Neural progenitor cell (in vitro differentiated cells): ENCODE measurements at regions not wholly inside any gene's neighbourhood (a gene's known extent, or its start where the extent isn't known, plus 50 kb on each side); places are given as distances from the start of the nearest gene placed in this dataset.

Source experiments
- DNase-seq: peaks from one replicate; pipeline ENCODE4 v3.0.0-alpha.2; 2016; ENCODE audit warnings: low spot score
- H2AFZ ChIP-seq: fragments of 200-600 bp; sonication (generic); replicated peaks from 2 replicates; pipeline ENCODE4 v1.6.1; 2016; ENCODE audit warnings: antibody characterized with exemption
- H3F3A ChIP-seq: fragments of 200-600 bp; sonication (generic); 2 replicates; pipeline ENCODE4 v1.6.1; 2016; ENCODE audit warnings: antibody characterized with exemption, low read depth
- H3K27ac ChIP-seq: fragments of 200-600 bp; sonication (generic); 2 replicates; pipeline ENCODE4 v1.5.1; 2016; ENCODE audit warnings: mild to moderate bottlenecking
- H3K27me3 ChIP-seq: fragments of 200-600 bp; sonication (generic); 2 replicates; pipeline ENCODE4 v1.6.1; 2016; ENCODE audit warnings: mild to moderate bottlenecking, moderate library complexity
- H3K36me3 ChIP-seq: fragments of 200-600 bp; sonication (generic); 2 replicates; pipeline ENCODE4 v1.5.1; 2016
- H3K4me1 ChIP-seq: fragments of 200-600 bp; sonication (generic); 2 replicates; pipeline ENCODE4 v1.6.1; 2016; ENCODE audit warnings: mixed run types
- H3K4me2 ChIP-seq: fragments of 200-600 bp; sonication (generic); 2 replicates; pipeline ENCODE4 v1.6.1; 2016
- H3K4me3 ChIP-seq: fragments of 200-600 bp; sonication (generic); 2 replicates; pipeline ENCODE4 v1.5.1; 2016
- H3K79me2 ChIP-seq: fragments of 200-600 bp; sonication (generic); 2 replicates; pipeline ENCODE4 v1.6.1; 2016; ENCODE audit warnings: low read depth
- H3K9ac ChIP-seq: fragments of 200-600 bp; sonication (generic); 2 replicates; pipeline ENCODE4 v1.6.1; 2016
- H3K9me3 ChIP-seq: fragments of 200-600 bp; sonication (generic); 2 replicates; pipeline ENCODE4 v1.5.1; 2016; ENCODE audit warnings: low read depth
- H4K20me1 ChIP-seq: fragments of 200-600 bp; sonication (generic); 2 replicates; pipeline ENCODE4 v1.6.1; 2016; ENCODE audit warnings: low read depth
- H3K27ac Mint-ChIP-seq: 3 replicates; pipeline ENCODE4 v1.8.0; 2021; ENCODE audit warnings: mixed read lengths
- H3K27me3 Mint-ChIP-seq: 2 replicates; pipeline ENCODE4 v1.8.0; 2022; ENCODE audit warnings: low read depth, mild to moderate bottlenecking, inconsistent platforms, moderate library complexity, mixed read lengths; ENCODE audit not compliant: insufficient read depth
- H3K36me3 Mint-ChIP-seq: 3 replicates; pipeline ENCODE4 v1.8.0; 2021; ENCODE audit warnings: mixed read lengths
- H3K4me1 Mint-ChIP-seq: 3 replicates; pipeline ENCODE4 v1.8.0; 2021; ENCODE audit warnings: mixed read lengths
- H3K4me3 Mint-ChIP-seq: 3 replicates; pipeline ENCODE4 v1.8.0; 2021; ENCODE audit warnings: mild to moderate bottlenecking, moderate library complexity, mixed read lengths
- H3K9me3 Mint-ChIP-seq: 3 replicates; pipeline ENCODE4 v1.8.0; 2020; ENCODE audit warnings: mixed read lengths
- CTCF ChIP-seq: fragments of 200-600 bp; sonication (generic); IDR thresholded peaks from 2 replicates; pipeline ENCODE4 v1.5.1; 2017; ENCODE audit warnings: antibody characterized with exemption, mild to moderate bottlenecking
- EZH2 ChIP-seq: fragments of 200-600 bp; sonication (generic); IDR thresholded peaks from 2 replicates; pipeline ENCODE4 v1.6.1; 2017; ENCODE audit warnings: antibody characterized with exemption, mild to moderate bottlenecking, moderate library complexity
- EZH2phosphoT487 ChIP-seq: fragments of 200-600 bp; sonication (generic); IDR thresholded peaks from 2 replicates; pipeline ENCODE4 v1.6.1; 2017; ENCODE audit warnings: antibody characterized with exemption

GRCh38 chr16:49970797-49971431 lies 54.1 kb upstream of the CNEP1R1 start:
- Histone ChIP-seq H3K36me3 (no peaks in the 10 kb centered on the region), H4K20me1 (no peaks in the 10 kb centered on the region), H3K27me3 (no peaks in the 10 kb centered on the region), H3F3A (no peaks in the 10 kb centered on the region), H3K9me3 (no peaks in the 10 kb centered on the region), H3K79me2 (no peaks in the 10 kb centered on the region), H3K9ac (no peak overlapping the region), H3K27ac (no peak overlapping the region), H3K4me1 (no peaks in the 10 kb centered on the region), H2AFZ (no peak overlapping the region), H3K4me2 (no peak overlapping the region), H3K4me3 (no peak overlapping the region)
- Mint-ChIP-seq H3K27ac (no peak overlapping the region), H3K36me3 (no peaks in the 10 kb centered on the region), H3K9me3 (no peaks in the 10 kb centered on the region), H3K4me3 (no peak overlapping the region), H3K4me1 (peaks cover 16% of the 10 kb centered on the region), H3K27me3 (peaks cover 8% of the 10 kb centered on the region)
- no peak for DNase-seq
- TF ChIP-seq EZH2 (no peak), CTCF (no peak), EZH2phosphoT487 (no peak)

- H3K4me3 Mint-ChIP-seq: no peak overlapping the region
- Histone ChIP-seq H3K27ac (no peak overlapping the region), H3K36me3 (no peaks in the 10 kb centered on the region), H4K20me1 (no peaks in the 10 kb centered on the region), H3K27me3 (no peaks in the 10 kb centered on the region), H2AFZ (no peak overlapping the region), H3K4me2 (no peak overlapping the region), H3K79me2 (no peaks in the 10 kb centered on the region), H3K9ac (no peak overlapping the region), H3F3A (no peaks in the 10 kb centered on the region), H3K4me3 (no peak overlapping the region), H3K9me3 (no peaks in the 10 kb centered on the region), H3K4me1 (no peaks in the 10 kb centered on the region)
- no peak overlapping the region for H3K27ac Mint-ChIP-seq
- H3K4me1 Mint-ChIP-seq: peaks cover 13% of the 10 kb centered on the region
- no peak for DNase-seq
- H3K27me3 Mint-ChIP-seq: peaks cover 5% of the 10 kb centered on the region
- no peaks in the 10 kb centered on the region for H3K36me3 Mint-ChIP-seq
- TF ChIP-seq EZH2 (no peak), CTCF (no peak), EZH2phosphoT487 (no peak)
- H3K9me3 Mint-ChIP-seq: no peaks in the 10 kb centered on the region
Observed at GRCh38 chr16:49972280-49972679, 52.7 kb upstream of the CNEP1R1 start.

- Histone ChIP-seq H3K27me3 (no peaks in the 10 kb centered on the region), H3K4me3 (no peak overlapping the region), H3K36me3 (no peaks in the 10 kb centered on the region), H3K4me2 (no peak overlapping the region), H4K20me1 (no peaks in the 10 kb centered on the region), H3K4me1 (no peaks in the 10 kb centered on the region), H3K9ac (no peak overlapping the region), H3F3A (no peaks in the 10 kb centered on the region), H3K79me2 (no peaks in the 10 kb centered on the region), H3K27ac (no peak overlapping the region), H2AFZ (no peak overlapping the region), H3K9me3 (no peaks in the 10 kb centered on the region)
- DNase-seq: no peak
- Mint-ChIP-seq H3K4me1 (peaks cover 6% of the 10 kb centered on the region), H3K4me3 (no peak overlapping the region), H3K27ac (no peak overlapping the region), H3K36me3 (no peaks in the 10 kb centered on the region), H3K9me3 (no peaks in the 10 kb centered on the region), H3K27me3 (peaks cover 4% of the 10 kb centered on the region)
- TF ChIP-seq EZH2 (no peak), CTCF (no peak), EZH2phosphoT487 (no peak)
Observed at GRCh38 chr16:49972961-49973360, 52.1 kb upstream of the CNEP1R1 start.
